ENCODE measurements at regions not wholly inside any gene's neighbourhood (a gene's known extent, or its start where the extent isn't known, plus 50 kb on each side); places are given as distances from the start of the nearest gene placed in this dataset.
"Not testable (repeated sequence)": the region's sequence is repeated elsewhere in the genome, so short reads cannot be mapped to it uniquely, and the experiment has no call there.

GRCh38 chr1:29945426-29945825 lies 709.1 kb downstream of the PTPRU start:
- no peak for DNase-seq

GRCh38 chr1:29944253-29944905 lies 708.1 kb downstream of the PTPRU start:
- DNase-seq, result no peak

- no peak for DNase-seq
These were observed 706.7 kb downstream of the PTPRU start for GRCh38 chr1:29943034-29943433.

GRCh38 chr1:29939079-29939478 lies 702.8 kb downstream of the PTPRU start:
- no peak for DNase-seq

- no peak for DNase-seq
These were observed 701.0 kb downstream of the PTPRU start for GRCh38 chr1:29937356-29937755.

GRCh38 chr1:29936031-29936544 lies 699.8 kb downstream of the PTPRU start:
- no peak for DNase-seq

- DNase-seq, result no peak
These were observed 698.0 kb downstream of the PTPRU start for GRCh38 chr1:29934255-29934772.

- no peak for DNase-seq
These were observed 696.7 kb downstream of the PTPRU start for GRCh38 chr1:29933067-29933466.

- no peak for DNase-seq
These were observed 696.3 kb downstream of the PTPRU start for GRCh38 chr1:29932626-29933025.

GRCh38 chr1:29931477-29932175 lies 695.3 kb downstream of the PTPRU start:
- no peak for DNase-seq

- DNase-seq, result no peak
These were observed 688.7 kb downstream of the PTPRU start for GRCh38 chr1:29925058-29925457.

- DNase-seq, result no peak
These were observed 687.7 kb downstream of the PTPRU start for GRCh38 chr1:29924017-29924431.

GRCh38 chr1:29921741-29922140 lies 685.4 kb downstream of the PTPRU start:
- no peak for DNase-seq

- DNase-seq, result no peak
These were observed 684.5 kb downstream of the PTPRU start for GRCh38 chr1:29920784-29921183.

GRCh38 chr1:29920316-29920715 lies 684.0 kb downstream of the PTPRU start:
- no peak for DNase-seq

- not testable (repeated sequence) for DNase-seq
These were observed 682.7 kb downstream of the PTPRU start for GRCh38 chr1:29919041-29919440.

GRCh38 chr1:29916656-29917369 lies 680.5 kb downstream of the PTPRU start:
- DNase-seq, result no peak

GRCh38 chr1:29914936-29915335 lies 678.6 kb downstream of the PTPRU start:
- no peak for DNase-seq

GRCh38 chr1:29912425-29912824 lies 676.1 kb downstream of the PTPRU start:
- no peak for DNase-seq

- no peak for DNase-seq
These were observed 673.6 kb downstream of the PTPRU start for GRCh38 chr1:29909962-29910361.

- no peak for DNase-seq
These were observed 671.3 kb downstream of the PTPRU start for GRCh38 chr1:29907596-29907995.

GRCh38 chr1:29906927-29907326 lies 670.6 kb downstream of the PTPRU start:
- DNase-seq, result no peak

GRCh38 chr1:29903548-29904166 lies 667.3 kb downstream of the PTPRU start:
- no peak for DNase-seq

All from NCI-H1048 (cell line).